ENCODE measurements at regions not wholly inside any gene's neighbourhood (a gene's known extent, or its start where the extent isn't known, plus 50 kb on each side); places are given as distances from the start of the nearest gene placed in this dataset.

DNA sequence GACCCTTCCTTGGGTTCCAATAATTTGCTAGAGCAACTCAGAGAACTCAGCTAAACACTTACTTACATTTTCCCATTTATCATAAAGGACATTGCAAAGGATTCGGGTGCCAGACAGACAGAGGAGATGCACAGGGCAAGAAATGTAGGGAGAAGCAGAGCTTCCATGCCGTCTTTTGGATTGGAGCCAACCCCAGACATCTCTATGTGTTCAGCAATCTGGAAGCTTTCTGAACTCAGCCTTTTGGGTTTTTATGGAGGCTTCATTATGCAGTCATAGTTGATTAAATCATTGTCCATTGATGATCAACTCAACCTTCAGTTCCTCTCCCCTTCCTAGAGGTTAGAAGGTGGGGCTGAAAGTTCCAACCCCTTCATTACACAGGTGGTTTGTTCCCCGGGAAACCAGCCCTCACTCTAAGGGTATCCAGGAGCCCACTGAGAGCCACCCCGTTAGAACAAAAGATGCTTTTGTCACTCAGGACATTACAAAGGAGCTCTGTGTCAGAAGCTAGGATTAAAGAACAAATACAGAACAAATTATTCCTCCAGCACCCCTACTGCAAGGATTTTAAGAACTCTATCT lies 211.9 kb upstream of the VSTM2A start:
- DNase-seq (ENCODE audit: low read depth, low spot score), result no peak

DNA sequence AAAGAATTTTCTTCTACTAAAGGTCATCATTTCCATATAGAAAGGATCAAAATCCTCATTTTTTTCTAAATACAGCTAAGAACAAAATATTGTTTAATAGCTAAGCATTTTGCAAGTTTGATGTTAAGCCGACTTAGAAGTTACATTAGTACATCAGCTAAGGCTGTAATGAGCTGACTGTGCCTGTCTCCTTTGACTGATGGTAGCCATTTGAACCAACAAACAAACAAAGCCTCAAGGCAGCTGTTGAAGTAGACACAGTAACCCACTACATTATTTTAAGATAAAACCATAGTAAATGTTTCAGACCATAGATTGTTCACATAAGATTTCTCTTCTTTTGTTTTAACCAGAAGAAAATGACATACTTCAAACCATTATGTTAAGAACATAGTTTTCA lies 210.9 kb upstream of the VSTM2A start:
- DNase-seq (ENCODE audit: low read depth, low spot score), result no peak
- H3K4me3 ChIP-seq (ENCODE audit: low read length), result no peak overlapping the region

More for the DNA sequence above, 211.9 kb upstream of the VSTM2A start:
- H3K4me3 ChIP-seq (ENCODE audit: low read length), result no peak overlapping the region

- DNase-seq (ENCODE audit: low read depth, low spot score), result no peak
- no peak overlapping the region for H3K4me3 ChIP-seq (ENCODE audit: low read length)
Observed at GRCh38 chr7:54332301-54332700, 209.9 kb upstream of the VSTM2A start.

DNA sequence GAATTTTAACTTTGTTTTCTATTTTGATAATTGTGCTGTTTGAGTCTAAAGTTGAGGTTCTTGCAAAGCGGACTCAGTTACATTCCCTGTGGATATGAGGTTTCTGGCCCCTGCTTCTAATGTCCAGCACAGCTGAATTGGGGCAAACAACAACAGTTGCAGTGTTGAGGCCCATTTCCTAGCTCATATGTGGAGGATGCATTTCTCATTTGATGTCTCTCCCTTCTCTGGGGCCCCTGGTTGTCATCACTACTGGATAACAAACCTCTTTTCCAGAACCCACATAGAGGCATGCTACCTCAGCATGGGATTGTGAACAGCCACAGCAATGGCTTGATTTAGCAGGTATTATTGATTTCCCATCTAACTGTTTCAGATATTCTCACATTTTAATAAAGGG lies 208.2 kb upstream of the VSTM2A start:
- no peak overlapping the region for H3K4me3 ChIP-seq (ENCODE audit: low read length)

DNA sequence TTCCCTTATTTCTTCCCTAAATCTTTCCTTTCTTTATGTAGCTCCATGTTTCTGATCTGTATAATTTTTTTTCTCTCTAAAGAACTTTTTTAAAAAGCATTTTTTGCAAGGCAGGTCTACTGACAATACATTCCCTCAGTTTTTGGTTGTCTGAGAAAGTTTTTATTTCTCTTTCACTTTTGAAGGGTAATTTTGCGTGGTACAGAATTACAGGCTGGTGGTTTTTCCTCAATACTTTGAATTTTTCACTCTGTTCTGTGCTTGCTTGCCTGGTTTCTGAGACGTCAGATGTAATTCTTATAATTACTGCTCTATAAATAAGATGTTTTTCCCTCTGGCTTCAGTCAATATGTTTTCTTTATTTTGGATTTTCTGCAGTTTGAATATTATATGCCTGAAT lies 205.4 kb upstream of the VSTM2A start:
- no peak overlapping the region for H3K4me3 ChIP-seq (ENCODE audit: low read length)
- DNase-seq (ENCODE audit: low read depth, low spot score), result no peak

More for the DNA sequence above, 208.2 kb upstream of the VSTM2A start:
- DNase-seq (ENCODE audit: low read depth, low spot score), result no peak

- H3K4me3 ChIP-seq (ENCODE audit: low read length), result no peak overlapping the region
- no peak for DNase-seq (ENCODE audit: low read depth, low spot score)
Observed at GRCh38 chr7:54337466-54337865, 204.7 kb upstream of the VSTM2A start.

- no peak for DNase-seq (ENCODE audit: low read depth, low spot score)
- H3K4me3 ChIP-seq (ENCODE audit: low read length), result no peak overlapping the region
Observed at GRCh38 chr7:54338319-54338718, 203.9 kb upstream of the VSTM2A start.

- DNase-seq (ENCODE audit: low read depth, low spot score), result no peak
- no peak overlapping the region for H3K4me3 ChIP-seq (ENCODE audit: low read length)
Observed at GRCh38 chr7:54339073-54339472, 203.1 kb upstream of the VSTM2A start.

- DNase-seq (ENCODE audit: low read depth, low spot score), result no peak
- H3K4me3 ChIP-seq (ENCODE audit: low read length), result no peak overlapping the region
Observed at GRCh38 chr7:54342458-54342857, 199.7 kb upstream of the VSTM2A start.

DNA sequence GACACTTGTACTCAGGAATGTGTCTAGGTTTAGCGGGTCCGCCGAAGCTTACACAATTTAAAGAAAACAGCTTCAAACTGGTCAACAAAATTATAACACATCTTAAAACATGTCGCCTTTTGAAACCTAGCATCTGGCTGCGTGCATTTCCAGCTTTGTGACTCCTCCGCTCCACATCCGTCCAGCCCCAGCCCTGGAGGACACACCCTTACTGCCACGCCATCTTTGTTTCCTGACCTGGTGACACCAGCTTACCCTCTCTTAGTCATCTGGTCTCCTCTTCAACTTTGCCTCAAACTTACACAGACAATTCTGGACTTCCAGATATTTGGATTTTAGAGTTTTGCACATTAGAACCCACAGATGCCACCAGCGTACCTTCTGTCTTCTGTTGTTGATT lies 198.7 kb upstream of the VSTM2A start:
- no peak for DNase-seq (ENCODE audit: low read depth, low spot score)

DNA sequence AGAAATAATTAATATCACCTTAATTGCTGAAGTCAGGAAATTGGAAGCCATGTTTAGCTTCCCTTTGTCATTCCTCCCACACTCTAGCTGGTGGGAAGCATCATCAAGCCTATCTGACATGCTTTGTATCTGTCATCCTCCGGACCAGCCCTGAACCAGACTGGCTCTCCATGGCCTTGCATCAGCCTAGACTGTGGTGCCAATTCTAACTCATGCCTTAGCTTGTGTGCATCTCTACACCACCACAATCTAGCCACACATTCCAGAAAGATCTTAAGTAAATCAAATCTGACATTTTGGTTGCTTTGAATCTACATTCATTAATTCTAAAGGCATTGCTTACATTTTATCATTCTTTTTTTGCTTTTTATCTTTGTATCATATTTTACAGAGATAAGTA lies 196.4 kb upstream of the VSTM2A start:
- no peak for DNase-seq (ENCODE audit: low read depth, low spot score)
- H3K4me3 ChIP-seq (ENCODE audit: low read length), result no peak overlapping the region

More for the DNA sequence above, 198.7 kb upstream of the VSTM2A start:
- no peak overlapping the region for H3K4me3 ChIP-seq (ENCODE audit: low read length)

DNA sequence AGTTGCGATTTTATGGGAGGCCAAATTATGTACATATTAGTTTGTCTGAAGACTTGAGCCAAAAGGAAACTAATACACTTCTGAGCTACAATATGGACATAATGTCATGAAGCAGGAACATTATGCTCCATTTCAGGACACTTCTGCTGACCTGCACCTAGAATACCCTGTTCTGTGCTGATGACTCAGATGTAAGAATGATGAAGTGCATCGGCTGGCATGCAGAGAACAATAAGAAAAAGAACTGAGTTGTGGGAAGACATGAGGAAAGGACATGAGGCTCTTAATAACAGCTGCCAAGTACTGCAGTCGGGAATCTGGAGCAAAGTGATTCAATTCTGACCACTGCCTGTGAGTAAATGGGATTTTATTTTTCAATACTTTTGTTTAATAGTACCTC lies 192.9 kb upstream of the VSTM2A start:
- DNase-seq (ENCODE audit: low read depth, low spot score), result no peak
- no peak overlapping the region for H3K4me3 ChIP-seq (ENCODE audit: low read length)

DNA sequence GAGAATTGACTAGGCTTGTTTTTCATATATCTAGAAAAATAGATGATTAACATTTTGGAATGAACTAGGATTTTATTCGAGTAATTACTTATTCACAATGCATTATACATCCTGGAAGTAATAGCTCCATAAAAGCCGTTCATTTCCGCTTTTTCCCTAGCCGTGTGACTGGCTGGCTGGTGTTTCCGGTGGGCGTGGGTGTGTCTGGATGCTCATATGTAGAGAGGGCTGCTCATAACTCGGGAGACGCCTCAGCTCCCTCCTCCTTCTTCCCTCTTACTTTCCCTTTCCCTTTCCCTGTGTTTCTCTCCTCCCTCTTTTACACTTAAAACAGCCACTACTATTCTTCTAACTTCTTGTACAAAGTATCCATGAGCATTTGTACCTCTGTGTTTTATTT lies 187.7 kb upstream of the VSTM2A start:
- no peak for DNase-seq (ENCODE audit: low read depth, low spot score)
- no peak overlapping the region for H3K4me3 ChIP-seq (ENCODE audit: low read length)

DNA sequence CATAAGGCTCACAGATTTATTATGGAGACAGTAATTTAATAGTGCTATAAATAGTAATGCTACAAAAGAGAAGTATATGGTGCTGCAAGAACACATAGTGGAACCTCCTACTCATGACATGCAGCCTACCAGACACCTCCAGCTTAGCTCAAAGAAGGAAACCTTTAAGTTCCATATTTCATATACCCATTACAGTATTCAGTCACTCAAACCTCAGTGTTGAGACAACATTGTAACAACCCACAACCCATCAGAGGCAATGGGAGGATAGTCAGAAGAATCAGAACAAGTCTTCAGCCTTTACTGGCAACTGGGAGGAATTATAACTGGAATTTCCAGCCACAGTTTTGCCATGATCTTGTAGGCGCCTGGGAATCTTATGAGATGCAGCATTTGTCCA lies 186.3 kb upstream of the VSTM2A start:
- no peak for DNase-seq (ENCODE audit: low read depth, low spot score)
- no peak overlapping the region for H3K4me3 ChIP-seq (ENCODE audit: low read length)

- DNase-seq (ENCODE audit: low read depth, low spot score), result no peak
- H3K4me3 ChIP-seq (ENCODE audit: low read length), result no peak overlapping the region
Observed at GRCh38 chr7:54360075-54360840, 181.9 kb upstream of the VSTM2A start.

GRCh38 chr7:54390565-54390964 lies 151.6 kb upstream of the VSTM2A start:
- H3K4me3 ChIP-seq (ENCODE audit: low read length), result no peak overlapping the region
- DNase-seq (ENCODE audit: low read depth, low spot score), result no peak

- no peak overlapping the region for H3K4me3 ChIP-seq (ENCODE audit: low read length)
- no peak for DNase-seq (ENCODE audit: low read depth, low spot score)
Observed at GRCh38 chr7:54392935-54393334, 149.2 kb upstream of the VSTM2A start.

DNA sequence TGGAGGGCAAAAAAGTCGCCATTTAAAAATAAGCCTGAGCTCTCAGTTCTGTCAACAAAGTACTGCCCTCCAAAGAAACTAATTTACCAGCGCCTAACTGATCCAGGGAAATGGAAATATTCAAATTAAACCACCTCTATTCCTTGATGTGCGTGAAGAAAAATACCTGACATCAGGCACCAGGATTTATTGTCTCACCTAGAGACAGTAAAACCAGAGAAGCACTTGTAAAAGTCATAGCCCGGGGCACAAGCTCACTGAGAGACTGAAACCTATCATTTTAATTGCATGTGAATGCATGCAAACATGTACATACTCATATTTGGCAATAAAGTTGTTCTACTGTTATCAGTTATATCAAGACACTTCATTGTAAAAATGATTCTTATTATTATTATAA lies 147.3 kb upstream of the VSTM2A start:
- H3K4me3 ChIP-seq (ENCODE audit: low read length), result no peak overlapping the region
- no peak for DNase-seq (ENCODE audit: low read depth, low spot score)

GRCh38 chr7:54397836-54398612 lies 144.2 kb upstream of the VSTM2A start:
- DNase-seq (ENCODE audit: low read depth, low spot score), result no peak

GRCh38 chr7:54398863-54399262 lies 143.3 kb upstream of the VSTM2A start:
- no peak for DNase-seq (ENCODE audit: low read depth, low spot score)
- H3K4me3 ChIP-seq (ENCODE audit: low read length), result no peak overlapping the region

More at GRCh38 chr7:54397836-54398612, 144.2 kb upstream of the VSTM2A start:
- no peak overlapping the region for H3K4me3 ChIP-seq (ENCODE audit: low read length)

Data from Jurkat, Clone E6-1 (cell line).